Tibial artery (tissue), 4 donors: ENCODE measurements at regions not wholly inside any gene's neighbourhood (a gene's known extent, or its start where the extent isn't known, plus 50 kb on each side); places are given as distances from the start of the nearest gene placed in this dataset.

Experiments
- DNase-seq, 2 donors: peaks; one replicate each; pipeline ENCODE4 v3.0.0-alpha.2; 2019
- H3K27ac ChIP-seq, 2 donors: fragments of 200-600 bp; sonication (generic) in 1 of 2; 1 replicate in 1 of 2; 2 replicates in 1 of 2; pipeline ENCODE4 v1.5.1; 2018 to 2019; ENCODE audit warnings: mild to moderate bottlenecking in 1 of 2
- H3K27me3 ChIP-seq, 2 donors: fragments of 200-600 bp; sonication (generic) in 1 of 2; one replicate each; pipeline versions ENCODE4 v1.5.1 to v1.6.0; 2016 to 2019
- H3K36me3 ChIP-seq, 3 donors: fragments of 200-600 bp; sonication (generic) in 2 of 3; one replicate each; pipeline ENCODE4 v1.5.1; 2016 to 2019; ENCODE audit warnings: mild to moderate bottlenecking in 2 of 3
- H3K4me1 ChIP-seq, 4 donors: fragments of 200-600 bp; sonication (generic) in 2 of 4; 1 replicate in 3 of 4; 2 replicates in 1 of 4; pipeline ENCODE4 v1.5.1; 2016 to 2019
- H3K4me3 ChIP-seq, 2 donors: fragments of 200-600 bp; sonication (generic) in 1 of 2; 1 replicate in 1 of 2; 2 replicates in 1 of 2; pipeline ENCODE4 v1.5.1; 2018 to 2019; ENCODE audit warnings: mild to moderate bottlenecking in 2 of 2
- H3K9me3 ChIP-seq, 3 donors: fragments of 200-600 bp; sonication (generic) in 1 of 3; one replicate each; pipeline ENCODE4 v1.5.1; 2016 to 2019
- intact Hi-C: fragments of 100-400 bp; cut with DNase I; formaldehyde crosslinking; loops from one replicate; pipeline ENCODE4 v1.15.0; 2023; ENCODE audit warnings: low total_unique reads
- TF ChIP-seq, protein P1 (sequence below), 2 experiments: fragments of 200-600 bp in 1 of 2; fragments of 450-650 bp in 1 of 2; IDR thresholded peaks; one replicate each; pipeline ENCODE4 v1.5.1; 2017 to 2019; ENCODE audit warnings: antibody characterized with exemption in 2 of 2, mild to moderate bottlenecking in 1 of 2, moderate library complexity in 1 of 2

- no peak overlapping the region for H3K27ac ChIP-seq
- intact Hi-C loops: no loop called here
- H3K4me1 ChIP-seq: no peaks in the 10 kb centered on the region
- H3K4me3 ChIP-seq: no peak overlapping the region
- H3K27me3 ChIP-seq: no peaks in the 10 kb centered on the region
- no peak for DNase-seq
- peaks cover 0 to 31% (median 24%) of the 10 kb centered on the region in 3 donors for H3K9me3 ChIP-seq
- H3K36me3 ChIP-seq: peaks cover 0 to 4% (median 3%) of the 10 kb centered on the region in 3 donors
- TF ChIP-seq, protein P1, sequence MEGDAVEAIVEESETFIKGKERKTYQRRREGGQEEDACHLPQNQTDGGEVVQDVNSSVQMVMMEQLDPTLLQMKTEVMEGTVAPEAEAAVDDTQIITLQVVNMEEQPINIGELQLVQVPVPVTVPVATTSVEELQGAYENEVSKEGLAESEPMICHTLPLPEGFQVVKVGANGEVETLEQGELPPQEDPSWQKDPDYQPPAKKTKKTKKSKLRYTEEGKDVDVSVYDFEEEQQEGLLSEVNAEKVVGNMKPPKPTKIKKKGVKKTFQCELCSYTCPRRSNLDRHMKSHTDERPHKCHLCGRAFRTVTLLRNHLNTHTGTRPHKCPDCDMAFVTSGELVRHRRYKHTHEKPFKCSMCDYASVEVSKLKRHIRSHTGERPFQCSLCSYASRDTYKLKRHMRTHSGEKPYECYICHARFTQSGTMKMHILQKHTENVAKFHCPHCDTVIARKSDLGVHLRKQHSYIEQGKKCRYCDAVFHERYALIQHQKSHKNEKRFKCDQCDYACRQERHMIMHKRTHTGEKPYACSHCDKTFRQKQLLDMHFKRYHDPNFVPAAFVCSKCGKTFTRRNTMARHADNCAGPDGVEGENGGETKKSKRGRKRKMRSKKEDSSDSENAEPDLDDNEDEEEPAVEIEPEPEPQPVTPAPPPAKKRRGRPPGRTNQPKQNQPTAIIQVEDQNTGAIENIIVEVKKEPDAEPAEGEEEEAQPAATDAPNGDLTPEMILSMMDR (IDR thresholded peaks at IDR 0.05): no peak
These were observed 631.8 kb downstream of the CETN3 start for GRCh38 chr5:89777758-89778157.

- DNase-seq: no peak
- H3K9me3 ChIP-seq: no peaks in the 10 kb centered on the region
- intact Hi-C loops: no loop called here
- H3K27ac ChIP-seq: no peak overlapping the region
- no peaks in the 10 kb centered on the region for H3K4me1 ChIP-seq
- H3K4me3 ChIP-seq: no peak overlapping the region
- H3K36me3 ChIP-seq: no peaks in the 10 kb centered on the region
- no peaks in the 10 kb centered on the region for H3K27me3 ChIP-seq
- TF ChIP-seq, protein P1 (IDR thresholded peaks at IDR 0.05): no peak
These were observed 639.6 kb downstream of the CETN3 start for GRCh38 chr5:89769975-89770374.

- intact Hi-C loops: no loop called here
- no peak overlapping the region for H3K4me3 ChIP-seq
- TF ChIP-seq, protein P1 (IDR thresholded peaks at IDR 0.05): no peak
- no peaks in the 10 kb centered on the region for H3K27me3 ChIP-seq
- no peaks in the 10 kb centered on the region for H3K9me3 ChIP-seq
- peak overlapping the region; percentile 54 to 60 for H3K27ac ChIP-seq
- H3K36me3 ChIP-seq: no peaks in the 10 kb centered on the region
- DNase-seq: no peak
- peaks cover 0 to 36% (median 14%) of the 10 kb centered on the region in 4 donors for H3K4me1 ChIP-seq
These were observed 649.8 kb downstream of the CETN3 start for GRCh38 chr5:89759802-89760201.

DNA sequence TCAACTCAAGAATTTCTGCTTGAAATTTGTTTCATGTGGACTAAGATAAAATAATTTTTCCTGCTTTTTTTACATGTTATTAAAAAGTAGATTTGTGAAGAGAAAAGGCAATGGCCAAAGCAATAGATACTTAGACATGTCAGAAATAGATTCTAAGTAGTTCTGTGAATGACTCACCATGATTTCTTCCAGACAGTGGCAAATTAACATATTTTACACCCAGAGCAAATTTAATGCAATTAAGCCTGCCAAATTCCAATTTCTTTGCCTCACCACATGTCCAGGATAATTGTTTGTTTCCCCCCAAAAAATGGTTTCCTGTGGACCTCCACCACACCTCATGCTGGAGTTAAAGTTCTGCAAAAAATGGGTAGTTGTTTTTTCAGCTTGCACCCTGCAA, 651.4 kb downstream of the CETN3 start:
- peaks cover 0 to 36% (median 14%) of the 10 kb centered on the region in 4 donors for H3K4me1 ChIP-seq
- no peaks in the 10 kb centered on the region for H3K27me3 ChIP-seq
- H3K36me3 ChIP-seq: no peaks in the 10 kb centered on the region
- no peak for DNase-seq
- H3K9me3 ChIP-seq: no peaks in the 10 kb centered on the region
- no peak overlapping the region for H3K4me3 ChIP-seq
- peak overlapping the region in 1 of 2 donors; percentile 60 for H3K27ac ChIP-seq
- intact Hi-C loops: no loop called here
- TF ChIP-seq, protein P1 (IDR thresholded peaks at IDR 0.05): no peak

DNA sequence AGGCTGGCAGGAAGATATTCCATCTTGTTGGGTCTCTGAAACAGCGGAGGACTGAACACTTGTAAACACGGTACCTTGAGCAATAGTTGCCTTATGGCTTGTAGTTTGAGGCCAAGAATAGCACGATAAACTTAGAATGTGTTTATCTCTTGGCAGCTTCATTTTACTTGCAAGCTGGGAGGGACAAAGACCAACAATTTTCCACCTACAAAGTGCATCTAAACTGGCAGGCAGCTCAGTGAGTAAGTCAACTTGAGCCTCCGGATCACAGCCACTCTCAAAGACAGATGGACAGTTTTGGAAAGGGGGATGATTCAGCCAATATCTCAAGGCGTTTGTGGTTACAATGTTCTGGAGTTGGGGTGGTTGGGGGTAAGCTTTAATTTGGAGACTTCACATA, 652.6 kb downstream of the CETN3 start:
- H3K27ac ChIP-seq: no peak overlapping the region
- H3K36me3 ChIP-seq: no peaks in the 10 kb centered on the region
- TF ChIP-seq, protein P1 (IDR thresholded peaks at IDR 0.05): no peak
- H3K27me3 ChIP-seq: no peaks in the 10 kb centered on the region
- H3K4me3 ChIP-seq: no peak overlapping the region
- H3K4me1 ChIP-seq: peaks cover 0 to 36% (median 14%) of the 10 kb centered on the region in 4 donors
- intact Hi-C loops: no loop called here
- DNase-seq: no peak
- H3K9me3 ChIP-seq: no peaks in the 10 kb centered on the region

- no peaks in the 10 kb centered on the region for H3K27me3 ChIP-seq
- H3K36me3 ChIP-seq: no peaks in the 10 kb centered on the region
- peaks cover 0 to 30% (median 13%) of the 10 kb centered on the region in 4 donors for H3K4me1 ChIP-seq
- no peak overlapping the region for H3K27ac ChIP-seq
- DNase-seq: no peak
- intact Hi-C loops: no loop called here
- H3K9me3 ChIP-seq: no peaks in the 10 kb centered on the region
- H3K4me3 ChIP-seq: no peak overlapping the region
- TF ChIP-seq, protein P1 (IDR thresholded peaks at IDR 0.05): no peak
These were observed 654.5 kb downstream of the CETN3 start for GRCh38 chr5:89755024-89755423.
